A172 (cell line): ENCODE measurements at regions not wholly inside any gene's neighbourhood (a gene's known extent, or its start where the extent isn't known, plus 50 kb on each side); places are given as distances from the start of the nearest gene placed in this dataset.

Source experiments
- DNase-seq: peaks from one replicate; pipeline ENCODE4 v3.0.0-alpha.2; 2015; ENCODE audit warnings: low spot score

DNA sequence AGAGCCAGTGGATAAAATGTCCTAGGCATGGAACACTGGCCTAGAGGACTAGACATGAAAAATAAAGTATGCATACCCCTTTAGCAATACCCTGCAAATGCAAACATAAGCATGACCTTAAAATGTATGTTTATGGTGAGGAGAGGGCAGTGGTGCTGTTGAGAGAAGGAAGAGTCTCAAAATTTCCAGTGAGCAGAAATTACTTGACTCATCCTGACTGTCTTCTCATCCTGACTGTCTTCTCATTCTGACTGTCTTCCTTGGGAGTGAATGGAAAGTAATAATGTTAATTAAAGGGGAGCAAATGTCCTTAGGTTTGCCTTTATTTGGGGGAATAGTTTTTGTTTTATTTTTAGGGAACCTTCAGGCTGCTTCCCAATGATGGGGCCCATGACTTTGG is 121.5 kb upstream of the GALNT15 start:
- DNase-seq, result no peak

DNA sequence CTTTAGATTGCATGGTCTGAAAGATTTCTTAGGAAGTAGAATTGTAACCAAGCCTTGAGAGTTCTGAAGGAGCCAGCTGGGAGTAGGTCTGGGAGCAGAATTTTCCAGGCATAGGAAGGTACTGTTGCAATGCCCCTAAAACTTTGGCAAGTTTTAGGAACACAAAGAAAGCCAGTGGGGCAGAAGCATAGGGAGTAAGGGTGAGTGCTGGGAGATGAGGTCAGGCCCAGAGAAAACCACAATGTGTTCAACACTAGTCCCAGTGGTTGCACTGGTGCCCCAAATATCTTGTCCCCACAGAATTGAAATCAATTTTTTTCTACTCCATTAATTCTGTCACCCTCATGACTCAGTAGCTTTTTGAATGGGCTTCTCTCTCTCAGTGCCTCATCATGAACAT is 120.7 kb upstream of the GALNT15 start:
- DNase-seq, result no peak

DNA sequence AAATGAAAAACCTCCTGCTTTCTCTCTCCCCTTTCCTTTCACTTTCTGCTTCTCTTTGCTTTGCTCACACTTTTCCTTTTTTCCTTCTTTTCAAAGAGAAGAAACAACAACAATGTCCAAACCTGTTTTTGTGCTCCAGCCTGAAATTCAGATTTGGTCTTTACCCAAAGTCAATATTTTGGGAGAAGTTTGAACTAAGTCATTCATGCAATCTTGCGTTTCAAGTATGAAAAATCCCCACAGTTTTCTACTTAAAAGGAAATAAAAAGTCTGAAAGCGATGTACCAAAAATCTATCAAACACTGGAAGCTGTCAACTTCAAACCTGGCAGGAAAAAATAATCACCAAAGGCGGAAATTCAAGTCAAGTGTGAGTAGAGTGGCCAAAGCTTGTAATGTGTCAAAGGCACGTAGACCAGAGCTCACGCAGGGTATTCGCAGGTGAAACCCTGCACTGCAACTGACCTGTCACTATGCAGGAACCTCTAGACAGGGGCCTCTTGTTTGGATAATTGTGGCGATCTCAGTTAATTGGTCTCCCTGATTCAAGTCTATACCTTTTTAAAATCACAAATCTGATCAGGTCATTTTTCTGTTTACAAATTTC is 118.8 kb upstream of the GALNT15 start:
- DNase-seq, result no peak

DNA sequence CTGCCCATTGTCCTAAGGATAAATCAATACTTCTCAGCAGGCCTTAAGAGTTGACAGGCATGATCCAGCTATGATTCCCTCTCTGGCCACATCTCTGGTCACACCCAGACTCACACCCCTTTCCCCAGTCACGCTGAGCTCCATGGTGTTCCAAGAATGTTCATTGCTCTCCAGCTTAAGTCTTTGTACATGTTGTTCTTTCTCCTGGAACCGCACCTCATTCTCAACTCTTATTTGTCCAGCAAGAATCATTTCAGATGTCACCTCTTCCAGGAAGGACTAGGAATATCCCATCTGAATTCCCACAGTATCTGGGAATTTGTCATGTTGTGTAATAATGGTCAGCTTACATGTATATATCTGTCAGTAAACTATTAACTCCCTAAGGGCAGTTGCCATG is 118.3 kb upstream of the GALNT15 start:
- DNase-seq, result no peak

DNA sequence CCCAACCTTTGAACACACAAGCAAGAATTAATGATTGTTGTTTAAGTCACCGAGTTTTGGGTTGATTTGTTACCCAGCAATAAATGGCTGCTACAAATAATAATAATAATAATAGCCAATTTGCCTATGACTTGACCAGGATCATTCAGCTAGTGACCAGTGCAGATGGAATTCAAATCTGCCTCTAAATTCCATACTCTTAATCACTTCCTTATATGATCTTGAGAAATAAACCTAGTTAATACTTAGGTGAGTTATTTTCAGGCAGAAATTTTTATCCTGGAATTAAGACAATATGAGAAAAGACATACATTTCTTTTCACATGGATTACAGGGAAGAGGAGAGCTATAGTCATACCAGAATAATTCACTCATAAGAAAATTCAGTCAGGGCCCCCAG is 116.0 kb upstream of the GALNT15 start:
- DNase-seq, result no peak

DNA sequence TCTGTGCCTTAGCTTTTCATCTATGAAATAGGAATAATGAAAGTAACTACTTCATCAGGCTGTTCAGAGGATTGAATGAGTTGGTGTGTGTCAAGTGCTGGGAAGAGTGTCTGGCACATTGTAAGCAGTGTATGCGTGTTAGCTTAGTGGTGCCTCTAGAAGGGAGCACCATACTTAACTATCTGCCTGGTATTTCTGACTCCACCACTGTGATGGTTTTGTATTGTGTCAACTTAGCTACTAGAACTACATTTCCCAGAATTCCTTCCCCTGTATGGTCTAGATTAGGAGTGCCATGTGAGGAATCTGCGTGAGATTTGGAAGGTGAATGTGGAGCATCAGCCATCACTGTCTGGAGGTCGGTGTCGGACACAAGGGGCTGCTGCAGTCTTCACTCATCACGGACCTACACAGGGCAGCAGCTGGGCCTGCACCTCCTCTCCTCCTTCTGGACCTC is 115.4 kb upstream of the GALNT15 start:
- DNase-seq, result peak; percentile 22

DNA sequence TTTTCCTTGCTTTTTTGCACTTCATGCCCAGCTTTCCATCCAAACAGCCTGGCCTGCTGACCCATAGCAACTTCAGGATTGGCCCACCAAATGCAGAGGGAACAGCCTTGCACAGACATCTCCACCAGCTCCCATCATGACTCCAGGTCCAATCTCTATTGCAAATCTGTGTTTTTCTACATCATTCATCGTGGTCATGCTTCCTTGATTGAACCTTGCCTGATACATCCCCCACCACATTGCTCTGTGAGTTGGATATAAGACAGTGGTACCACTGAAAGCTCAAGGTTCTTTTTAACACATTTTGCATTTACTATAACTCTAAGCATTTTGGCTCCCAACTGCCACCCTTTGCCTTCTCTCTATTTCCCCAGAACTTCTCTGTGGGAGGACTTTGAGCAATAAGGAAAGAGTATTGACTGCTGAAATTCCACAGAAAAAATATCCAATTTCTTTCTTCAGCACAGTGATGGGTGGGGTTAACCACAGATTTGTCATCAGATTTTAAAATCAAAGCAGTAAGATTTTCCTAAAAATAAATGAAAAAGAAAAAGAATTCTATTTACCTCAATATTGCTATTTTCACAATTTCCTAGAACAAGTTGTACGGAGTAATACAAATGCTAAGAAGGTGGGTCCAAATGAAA is 114.6 kb upstream of the GALNT15 start:
- no peak for DNase-seq

DNA sequence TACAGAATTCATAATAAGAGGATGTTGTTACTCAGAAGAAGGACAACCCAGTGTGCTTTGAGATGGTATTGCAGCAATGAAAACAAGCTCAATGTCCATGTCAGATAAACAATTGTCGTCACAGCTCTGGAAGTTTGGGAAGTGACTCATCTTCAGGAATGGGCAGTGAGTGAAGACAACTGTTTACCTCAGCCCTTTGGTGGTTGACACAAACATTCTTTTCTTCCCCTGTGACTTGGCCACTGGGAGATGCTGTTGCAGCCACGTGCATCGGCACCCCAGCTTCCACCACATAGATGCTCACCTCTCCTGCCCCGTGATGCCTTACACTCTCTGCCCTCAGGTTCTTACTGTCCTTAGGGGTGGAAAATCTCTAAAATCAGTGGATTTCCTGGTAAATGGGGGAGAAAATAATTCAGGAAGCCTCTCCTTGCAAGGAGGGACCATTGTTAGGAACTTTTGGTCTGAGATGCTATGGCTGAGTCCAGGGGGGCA is 114.1 kb upstream of the GALNT15 start:
- peak; percentile 100 for DNase-seq

DNA sequence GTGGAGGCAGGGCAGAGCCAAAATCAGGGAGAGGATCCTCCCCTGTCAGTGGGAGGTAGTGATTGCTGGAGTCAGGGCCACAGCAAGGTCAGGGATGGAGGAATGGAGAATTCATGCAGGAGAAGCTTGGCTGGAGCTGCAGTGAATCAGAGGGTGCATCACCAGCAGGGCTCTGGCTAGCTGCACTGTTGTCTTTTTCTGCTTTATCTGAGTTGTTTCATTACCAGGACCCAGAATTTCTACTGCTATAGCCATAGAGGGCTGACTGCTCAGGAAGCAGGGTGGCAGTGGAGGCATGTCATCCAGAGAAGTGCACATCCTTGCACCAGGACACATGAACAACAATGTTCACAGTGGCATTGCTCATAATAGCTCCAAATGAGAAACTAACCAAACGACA is 113.5 kb upstream of the GALNT15 start:
- DNase-seq, result peak; percentile 88

DNA sequence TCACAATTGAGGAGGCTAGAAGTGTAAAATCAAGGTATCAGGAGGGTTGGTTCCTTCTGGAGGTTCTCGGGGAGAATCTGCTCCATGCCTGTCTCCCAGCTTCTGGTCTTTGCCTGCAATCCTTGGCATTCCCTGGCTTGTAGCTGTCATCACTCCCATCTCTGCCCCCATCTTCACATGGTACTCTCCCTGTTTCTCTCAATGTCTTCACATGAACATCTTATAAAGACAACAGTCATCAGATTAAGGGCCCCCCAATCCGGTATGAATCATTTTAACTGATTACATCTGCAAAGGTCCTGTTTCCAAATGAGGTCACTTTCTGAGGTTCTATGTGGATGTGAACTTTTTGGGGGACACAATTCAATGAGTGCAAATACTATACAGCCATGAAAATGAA is 113.0 kb upstream of the GALNT15 start:
- no peak for DNase-seq

DNA sequence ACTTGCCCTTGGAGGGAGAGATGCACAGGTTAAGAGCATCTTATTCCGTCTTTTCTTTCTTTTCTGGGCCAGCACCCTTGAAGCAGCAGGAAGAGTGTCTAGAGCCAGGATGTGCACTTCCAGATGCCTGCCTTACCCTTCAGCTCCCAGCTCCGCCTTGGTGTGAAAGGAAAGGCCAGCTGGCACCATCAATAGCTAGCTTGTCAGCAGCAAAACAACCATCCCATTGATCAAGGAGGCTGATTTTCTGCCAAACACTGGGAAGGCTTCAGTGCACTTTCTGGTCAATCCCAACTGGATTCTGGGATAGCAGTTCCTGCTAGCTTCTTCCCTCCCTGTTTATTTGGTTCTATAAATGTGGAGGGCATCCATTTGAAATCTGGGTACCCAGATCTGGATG is 110.9 kb upstream of the GALNT15 start:
- DNase-seq, result no peak

DNA sequence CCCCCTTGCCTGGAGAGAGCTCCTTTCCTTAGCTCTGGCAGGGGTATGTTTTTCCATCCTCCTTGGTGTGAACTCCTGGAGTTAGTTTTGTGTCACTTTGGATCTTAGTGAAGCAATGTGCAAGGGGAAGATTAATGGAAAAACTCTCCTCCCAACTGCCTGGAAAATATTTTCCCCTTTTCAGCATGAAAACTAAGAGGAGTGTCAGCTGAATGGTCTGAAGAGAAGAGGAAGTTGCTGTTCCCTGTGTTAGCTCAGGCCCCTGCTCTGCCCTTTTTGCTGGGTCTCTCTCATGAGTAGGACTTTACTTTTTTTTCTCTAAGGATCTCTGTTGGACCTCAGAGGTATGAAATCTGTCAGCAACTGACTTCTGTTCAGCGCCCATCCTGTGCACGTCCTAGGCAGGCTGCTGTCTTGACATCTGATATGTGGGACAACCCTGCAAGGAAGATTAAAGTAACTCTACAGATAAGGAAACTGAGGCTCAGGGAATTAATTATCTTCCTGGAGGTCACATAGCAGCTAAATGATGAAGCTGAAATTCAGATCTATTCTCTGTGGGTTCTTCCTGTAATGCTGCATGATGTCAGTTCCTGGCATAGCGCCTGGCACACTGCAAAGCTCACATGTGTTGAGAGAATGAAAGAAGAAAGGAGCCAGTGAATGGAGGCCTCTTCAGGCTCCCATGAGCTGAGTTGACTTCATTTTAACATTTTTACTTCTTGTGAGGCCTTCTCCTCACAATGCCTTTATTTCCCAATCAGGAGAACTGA is 109.7 kb upstream of the GALNT15 start:
- DNase-seq, result peak; percentile 86

DNA sequence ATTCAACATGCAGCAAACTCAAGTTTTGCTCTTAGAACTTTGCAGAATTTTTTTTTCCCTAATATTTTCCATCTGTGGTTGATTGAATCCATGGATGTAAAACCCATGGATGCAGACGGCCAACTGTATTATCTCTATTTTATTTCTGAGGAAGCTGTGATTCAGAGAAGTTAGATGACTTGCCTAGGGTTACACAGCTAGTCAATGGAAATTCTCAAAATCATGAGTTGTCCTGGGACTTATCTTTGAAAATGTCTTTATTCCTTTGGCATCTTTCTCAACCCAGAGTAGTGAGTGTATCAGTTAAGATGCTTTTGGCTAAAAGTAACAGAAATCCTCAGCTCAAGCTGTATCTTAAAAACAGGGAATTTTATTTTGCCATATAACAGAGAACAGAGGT is 107.9 kb upstream of the GALNT15 start:
- no peak for DNase-seq

DNA sequence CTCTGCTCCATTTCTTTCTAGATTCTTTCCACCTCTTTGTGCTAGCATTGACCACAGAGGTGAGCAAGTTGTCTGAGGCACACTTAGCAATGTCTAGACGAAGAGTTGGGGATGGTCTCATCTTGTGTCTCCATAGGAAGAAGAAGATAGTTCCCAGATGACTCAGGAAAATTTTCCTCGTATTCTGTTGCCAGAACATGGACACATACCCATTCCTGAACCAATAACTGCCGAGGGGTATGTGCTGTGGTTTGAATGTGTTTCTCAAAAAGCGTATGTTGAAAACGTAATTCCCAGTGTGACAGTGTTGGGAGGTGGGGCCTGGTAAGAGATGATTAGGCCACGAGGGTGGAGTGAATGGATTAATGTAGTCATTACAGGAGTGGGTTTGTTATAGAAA is 107.5 kb upstream of the GALNT15 start:
- peak; percentile 46 for DNase-seq

DNA sequence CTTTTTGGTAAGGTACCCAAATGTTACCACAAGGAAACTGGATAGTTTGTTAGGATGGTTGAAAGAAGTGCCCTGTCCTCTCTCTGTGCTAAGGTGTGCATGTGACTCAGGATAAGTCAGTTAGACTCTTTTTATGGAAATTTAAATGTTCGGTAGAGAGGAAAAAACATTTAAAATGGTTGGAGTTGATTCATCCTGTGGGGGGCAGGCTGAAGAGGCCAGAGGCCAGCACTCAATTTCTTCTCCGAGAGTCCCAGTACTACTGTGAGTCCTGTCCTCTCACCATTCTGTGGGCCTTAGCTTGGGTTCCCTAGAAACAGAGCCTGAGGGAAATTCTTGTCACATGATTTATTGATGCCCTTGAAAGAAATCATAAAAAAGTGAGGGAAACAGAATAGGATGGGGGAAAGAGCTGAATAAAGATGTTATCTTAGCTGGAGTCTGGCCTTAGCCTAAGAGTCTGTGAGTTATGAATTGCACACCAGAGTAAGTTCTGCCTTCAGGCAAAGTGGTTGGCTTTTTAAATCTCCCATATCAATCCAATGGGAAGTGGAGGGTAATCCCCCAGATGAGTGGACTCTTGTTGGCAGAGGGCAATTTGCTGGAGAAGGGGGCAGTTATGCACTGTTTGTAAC is 106.5 kb upstream of the GALNT15 start:
- DNase-seq, result peak; percentile 82

DNA sequence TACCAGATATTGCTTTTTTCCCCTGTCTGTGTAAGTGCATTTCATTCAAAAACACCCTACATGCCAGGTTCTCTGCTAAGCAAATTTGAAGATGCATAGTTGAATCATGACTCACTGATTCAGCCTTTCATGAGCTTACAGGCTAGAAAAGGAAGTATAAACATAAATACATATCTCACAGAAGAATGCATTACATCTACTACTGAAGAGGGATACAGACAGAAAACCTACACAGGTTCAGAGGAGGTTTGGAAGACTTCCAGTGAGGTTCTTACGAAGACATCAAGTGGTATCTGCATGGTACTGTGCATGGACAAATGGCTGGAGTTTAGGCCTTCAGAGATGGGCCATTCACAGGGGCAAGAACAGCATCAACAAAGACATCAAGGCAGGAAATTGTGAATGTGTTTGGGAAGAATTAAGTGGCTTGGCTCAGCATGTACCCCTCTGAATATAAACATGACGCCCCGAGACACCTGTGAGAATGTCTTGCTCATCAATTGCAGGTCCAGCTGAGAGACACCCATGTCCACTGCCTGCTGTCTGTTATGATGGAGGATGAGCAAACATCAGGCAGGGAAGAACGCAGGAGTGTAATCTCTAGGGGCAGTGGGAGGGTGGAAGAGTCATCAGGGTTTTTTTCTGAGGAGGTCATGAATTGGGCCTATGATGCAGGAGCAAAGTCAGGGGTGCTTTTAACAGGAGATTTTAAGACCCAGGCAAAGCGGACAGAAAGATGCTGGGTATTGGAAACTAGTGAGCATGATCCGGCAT is 105.1 kb upstream of the GALNT15 start:
- peak; percentile 88 for DNase-seq

DNA sequence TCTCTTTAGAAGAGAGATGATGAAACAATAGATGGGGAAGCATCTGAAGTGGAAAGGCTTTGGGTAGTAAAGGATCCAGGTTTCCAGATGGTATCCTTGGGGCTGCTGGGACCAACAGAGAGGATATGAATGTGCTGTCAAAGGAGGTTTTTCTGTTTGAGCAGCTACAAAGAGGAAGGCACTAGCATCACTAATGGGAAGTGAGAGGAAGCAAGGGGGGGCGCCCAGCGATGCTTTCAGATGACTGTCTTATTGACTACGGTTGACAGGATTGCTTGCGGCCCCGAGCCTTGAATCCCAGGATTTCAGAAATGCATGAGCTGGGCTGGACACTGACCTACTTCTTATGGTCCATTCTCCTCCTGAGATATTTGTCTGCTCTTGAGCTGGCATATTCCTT is 103.8 kb upstream of the GALNT15 start:
- no peak for DNase-seq

DNA sequence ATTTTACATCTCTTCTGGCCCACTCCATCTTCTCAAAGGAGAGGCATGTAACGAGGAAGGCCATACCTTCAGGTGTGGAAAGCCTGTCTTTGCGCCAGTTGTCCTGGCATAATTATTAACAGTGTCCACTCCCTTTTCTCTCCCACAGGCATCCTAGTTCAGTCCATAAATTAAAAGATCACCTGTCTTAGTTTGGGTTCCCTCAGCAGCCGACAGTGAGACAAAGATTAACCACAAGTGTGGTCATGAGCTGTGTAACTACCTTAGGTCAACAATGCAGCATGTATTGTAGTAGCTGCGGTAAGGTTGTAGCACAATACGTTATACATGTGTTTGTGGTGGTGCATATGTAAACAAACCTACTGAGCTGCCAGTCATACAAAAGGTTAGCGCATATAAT is 103.3 kb upstream of the GALNT15 start:
- DNase-seq, result peak; percentile 28

DNA sequence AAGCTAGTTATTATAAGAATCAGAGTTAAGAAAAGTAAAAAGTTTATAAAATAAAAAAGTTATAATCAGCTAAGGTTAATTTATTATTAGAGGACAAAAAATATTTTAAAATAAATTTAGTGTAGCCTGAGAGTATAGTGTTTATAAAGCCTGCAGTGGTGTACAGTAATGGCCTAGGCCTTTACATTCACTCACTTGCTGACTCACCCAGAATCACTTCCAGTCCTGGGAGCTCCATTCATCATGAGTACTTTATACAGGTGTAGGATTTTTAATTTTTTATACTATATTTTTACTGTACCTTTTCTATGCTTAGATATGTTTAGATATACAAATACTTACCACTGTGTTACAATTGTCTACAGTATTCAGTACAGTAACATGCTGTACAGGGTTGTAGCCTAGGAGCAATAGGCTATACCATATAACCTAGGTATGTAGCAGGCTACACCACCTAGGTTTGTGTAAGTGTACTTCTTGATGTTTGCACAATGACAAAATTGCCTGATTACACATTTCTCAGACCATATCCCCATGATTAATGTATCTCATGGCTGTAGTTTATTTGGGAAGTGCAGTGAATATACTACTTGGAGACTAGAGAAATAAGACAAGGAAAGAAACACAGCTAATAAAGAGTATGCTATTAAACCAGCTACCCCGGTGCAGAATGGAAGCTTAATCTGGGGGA is 101.9 kb upstream of the GALNT15 start:
- DNase-seq, result no peak

DNA sequence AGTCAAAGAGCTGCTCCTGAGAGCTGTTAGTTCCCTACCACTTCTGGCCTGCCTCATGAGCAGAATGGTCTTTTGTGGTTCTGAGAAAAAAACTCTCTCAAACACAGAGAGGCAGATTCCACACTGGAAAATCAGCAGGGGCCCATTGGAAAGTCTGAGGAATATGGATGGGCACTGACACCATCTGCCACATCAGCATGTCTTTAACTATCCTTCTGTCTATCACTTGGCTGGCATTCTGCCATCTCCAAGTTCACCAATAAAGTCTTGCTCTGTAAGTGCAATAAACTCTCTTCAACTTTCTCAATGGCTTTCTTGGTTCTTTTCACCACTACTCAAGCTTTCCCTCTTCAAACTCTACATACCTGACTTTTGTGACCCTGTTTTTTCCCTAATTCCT is 101.3 kb upstream of the GALNT15 start:
- no peak for DNase-seq
